Testis (tissue), 2 donors: ENCODE measurements at regions not wholly inside any gene's neighbourhood (a gene's known extent, or its start where the extent isn't known, plus 50 kb on each side); places are given as distances from the start of the nearest gene placed in this dataset.
"Not testable (repeated sequence)": the region's sequence is repeated elsewhere in the genome, so short reads cannot be mapped to it uniquely, and the experiment has no call there.

Source experiments
- DNase-seq: peaks from one replicate; pipeline ENCODE4 v3.0.0-alpha.2; 2019
- H3K27ac ChIP-seq, 2 donors: fragments of 200-600 bp; sonication (generic); one replicate each; pipeline ENCODE4 v1.5.1; 2019
- H3K27me3 ChIP-seq: fragments of 200-600 bp; sonication (generic); one replicate; pipeline ENCODE4 v1.5.1; 2019
- H3K36me3 ChIP-seq: fragments of 200-600 bp; sonication (generic); one replicate; pipeline ENCODE4 v1.5.1; 2017; ENCODE audit warnings: low read depth; ENCODE audit errors: missing control alignments
- H3K4me1 ChIP-seq: fragments of 200-600 bp; sonication (generic); one replicate; pipeline ENCODE4 v1.5.1; 2019
- H3K4me3 ChIP-seq, 2 donors: fragments of 200-600 bp; sonication (generic); one replicate each; pipeline ENCODE4 v1.5.1; 2017 to 2019
- H3K9me3 ChIP-seq: fragments of 200-600 bp; sonication (generic); one replicate; pipeline ENCODE4 v1.5.1; 2017
- POLR2A ChIP-seq: fragments of 450-650 bp; IDR thresholded peaks from one replicate; pipeline ENCODE4 v1.6.1; 2017; ENCODE audit warnings: antibody characterized with exemption, mild to moderate bottlenecking, moderate library complexity
- WGBS, 2 donors: methylation state at CpG; one replicate each; pipeline ENCODE4 v1.1.5; 2018; 5-methylcytosine and 5-hydroxymethylcytosine counted together
- intact Hi-C: fragments of 100-400 bp; cut with DNase I; formaldehyde crosslinking; loops from one replicate; pipeline ENCODE4 v1.15.1; 2023; ENCODE audit warnings: low total_unique reads
- TF ChIP-seq, protein P1 (sequence below), 3 experiments: fragments of 450-650 bp in 2 of 3; fragments of 200-600 bp in 1 of 3; sonication (generic) in 1 of 3; IDR thresholded peaks; one replicate each; pipeline ENCODE4 v1.5.1; 2016 to 2019; ENCODE audit warnings: antibody characterized with exemption in 3 of 3, mild to moderate bottlenecking in 2 of 3, moderate library complexity in 1 of 3

DNA sequence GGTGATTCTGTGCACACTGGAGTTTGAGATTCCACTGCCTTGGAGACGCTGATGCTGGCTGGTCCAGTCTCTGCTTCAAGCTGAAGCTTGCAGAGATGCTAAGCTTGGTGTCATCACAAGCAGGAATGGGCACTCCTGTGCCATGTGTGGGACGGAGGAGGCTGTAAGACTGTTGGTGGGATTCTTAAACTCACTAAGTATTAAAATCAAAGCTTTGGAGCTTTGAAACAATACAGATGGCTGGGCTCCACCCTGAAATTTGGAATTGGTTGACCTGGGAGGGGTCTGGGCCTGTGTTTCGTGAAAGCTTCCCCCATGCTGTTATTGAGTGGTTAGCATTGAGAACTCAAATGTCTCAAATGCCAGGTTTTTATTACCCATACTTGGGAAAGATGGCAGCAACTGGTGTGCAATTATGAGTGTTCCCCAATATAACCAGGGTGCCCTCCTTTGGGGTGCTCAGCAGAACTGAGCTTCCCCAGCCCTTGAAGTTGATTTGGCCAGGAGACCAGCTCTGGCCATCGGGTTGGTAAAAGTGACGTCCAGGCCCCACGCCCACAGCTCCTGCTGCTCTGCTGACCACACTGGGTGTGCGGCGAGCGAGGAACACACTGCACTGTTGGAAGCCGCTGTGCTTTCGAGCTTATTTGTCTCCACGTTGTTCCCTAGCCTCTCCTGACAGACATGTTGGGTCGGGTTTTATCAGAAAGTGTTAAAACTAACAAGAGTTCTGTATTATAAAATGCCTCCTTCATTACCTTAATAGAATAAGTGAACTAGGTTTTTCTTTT lies 377.7 kb downstream of the GLRX3 start:
- intact Hi-C loops = no loop called here
- TF ChIP-seq POLR2A = no peak
- TF ChIP-seq, protein P1, sequence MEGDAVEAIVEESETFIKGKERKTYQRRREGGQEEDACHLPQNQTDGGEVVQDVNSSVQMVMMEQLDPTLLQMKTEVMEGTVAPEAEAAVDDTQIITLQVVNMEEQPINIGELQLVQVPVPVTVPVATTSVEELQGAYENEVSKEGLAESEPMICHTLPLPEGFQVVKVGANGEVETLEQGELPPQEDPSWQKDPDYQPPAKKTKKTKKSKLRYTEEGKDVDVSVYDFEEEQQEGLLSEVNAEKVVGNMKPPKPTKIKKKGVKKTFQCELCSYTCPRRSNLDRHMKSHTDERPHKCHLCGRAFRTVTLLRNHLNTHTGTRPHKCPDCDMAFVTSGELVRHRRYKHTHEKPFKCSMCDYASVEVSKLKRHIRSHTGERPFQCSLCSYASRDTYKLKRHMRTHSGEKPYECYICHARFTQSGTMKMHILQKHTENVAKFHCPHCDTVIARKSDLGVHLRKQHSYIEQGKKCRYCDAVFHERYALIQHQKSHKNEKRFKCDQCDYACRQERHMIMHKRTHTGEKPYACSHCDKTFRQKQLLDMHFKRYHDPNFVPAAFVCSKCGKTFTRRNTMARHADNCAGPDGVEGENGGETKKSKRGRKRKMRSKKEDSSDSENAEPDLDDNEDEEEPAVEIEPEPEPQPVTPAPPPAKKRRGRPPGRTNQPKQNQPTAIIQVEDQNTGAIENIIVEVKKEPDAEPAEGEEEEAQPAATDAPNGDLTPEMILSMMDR (IDR thresholded peaks at IDR 0.05) = no peak
- Histone ChIP-seq H3K27ac (no peak overlapping the region), H3K9me3 (no peaks in the 10 kb centered on the region), H3K4me3 (no peak overlapping the region), H3K4me1 (no peaks in the 10 kb centered on the region), H3K27me3 (no peaks in the 10 kb centered on the region), H3K36me3 (no peaks in the 10 kb centered on the region)
- DNase-seq = no peak
- WGBS, 2 donors = 87 to 92% methylated on average over 12 to 13 of the region's 13 CpGs

DNA sequence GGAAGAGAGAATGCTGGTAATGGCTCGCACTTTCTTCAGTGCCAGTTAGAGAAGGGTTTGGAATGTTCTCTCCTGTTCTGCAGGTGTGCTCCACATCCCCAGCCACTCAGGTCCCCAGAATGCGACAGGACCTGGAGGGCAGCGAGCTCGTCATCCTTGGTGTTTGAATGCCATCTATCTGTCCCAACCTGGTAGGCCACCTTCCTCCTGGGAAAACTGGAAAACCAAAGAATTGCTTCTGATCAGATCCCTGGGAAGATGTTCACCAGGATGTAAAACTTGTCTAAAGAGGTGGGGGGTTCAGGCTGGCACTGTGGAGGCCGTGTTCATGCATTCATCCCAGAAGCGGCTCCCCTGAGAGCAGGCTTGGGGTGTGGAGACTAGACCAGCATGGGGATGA lies 379.5 kb downstream of the GLRX3 start:
- Histone ChIP-seq H3K4me1 (no peaks in the 10 kb centered on the region), H3K4me3 (no peak overlapping the region), H3K27me3 (no peaks in the 10 kb centered on the region), H3K27ac (no peak overlapping the region), H3K9me3 (no peaks in the 10 kb centered on the region), H3K36me3 (no peaks in the 10 kb centered on the region)
- 88 to 95% methylated on average over 6 of the region's 6 CpGs for WGBS, 2 donors
- TF ChIP-seq, protein P1 (IDR thresholded peaks at IDR 0.05) = no peak
- TF ChIP-seq POLR2A = no peak
- intact Hi-C loops = no loop called here
- DNase-seq = no peak

DNA sequence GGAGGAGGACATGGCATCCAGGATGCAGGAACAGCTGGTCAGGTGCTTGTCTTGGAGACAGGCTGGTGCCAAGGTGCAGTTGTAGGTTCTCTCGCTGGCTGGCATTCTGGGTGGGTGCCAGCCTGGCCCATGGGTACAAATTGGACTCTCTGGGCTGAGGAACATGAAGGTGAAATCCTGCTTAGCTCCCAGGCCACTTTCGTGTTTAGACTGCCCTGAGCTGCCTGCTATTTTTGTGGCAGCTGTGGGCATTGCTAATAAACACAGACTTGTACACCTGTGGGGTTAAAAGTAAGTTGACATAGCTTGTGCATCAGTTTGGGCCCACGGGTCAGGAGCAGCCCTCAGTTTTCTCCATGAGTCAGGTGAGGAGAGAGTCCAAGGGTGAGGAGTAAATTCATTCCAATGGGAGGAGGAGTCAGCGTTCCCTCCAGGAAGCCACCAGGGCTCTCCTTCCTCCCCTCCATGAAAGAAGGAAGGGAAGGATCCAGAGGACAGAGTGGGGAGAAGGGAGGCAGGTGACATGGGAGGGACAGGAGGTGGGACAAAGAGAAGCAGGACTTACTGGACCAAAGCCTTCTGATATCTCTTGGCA lies 380.0 kb downstream of the GLRX3 start:
- TF ChIP-seq, protein P1 (IDR thresholded peaks at IDR 0.05) = no peak
- no peak for TF ChIP-seq POLR2A
- Histone ChIP-seq H3K9me3 (no peaks in the 10 kb centered on the region), H3K4me1 (no peaks in the 10 kb centered on the region), H3K36me3 (no peaks in the 10 kb centered on the region), H3K27ac (no peak overlapping the region), H3K4me3 (no peak overlapping the region), H3K27me3 (no peaks in the 10 kb centered on the region)
- intact Hi-C loops = no loop called here
- WGBS, 2 donors = 79 to 89% methylated on average over 4 of the region's 4 CpGs
- DNase-seq = no peak

DNA sequence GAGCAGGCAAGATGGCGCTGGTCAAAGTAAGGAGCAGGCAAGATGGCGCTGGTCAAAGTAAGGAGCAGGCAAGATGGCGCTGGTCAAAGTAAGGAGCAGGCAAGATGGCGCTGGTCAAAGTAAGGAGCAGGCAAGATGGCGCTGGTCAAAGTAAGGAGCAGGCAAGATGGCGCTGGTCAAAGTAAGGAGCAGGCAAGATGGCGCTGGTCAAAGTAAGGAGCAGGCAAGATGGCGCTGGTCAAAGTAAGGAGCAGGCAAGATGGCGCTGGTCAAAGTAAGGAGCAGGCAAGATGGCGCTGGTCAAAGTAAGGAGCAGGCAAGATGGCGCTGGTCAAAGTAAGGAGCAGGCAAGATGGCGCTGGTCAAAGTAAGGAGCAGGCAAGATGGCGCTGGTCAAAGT lies 382.7 kb downstream of the GLRX3 start:
- DNase-seq, H3K9me3 ChIP-seq, H3K4me1 ChIP-seq, intact Hi-C loops, H3K4me3 ChIP-seq, H3K27ac ChIP-seq, H3K27me3 ChIP-seq, H3K36me3 ChIP-seq: not testable (repeated sequence)
- WGBS, 2 donors = 47 to 83% methylated on average over 4 of the region's 13 CpGs

DNA sequence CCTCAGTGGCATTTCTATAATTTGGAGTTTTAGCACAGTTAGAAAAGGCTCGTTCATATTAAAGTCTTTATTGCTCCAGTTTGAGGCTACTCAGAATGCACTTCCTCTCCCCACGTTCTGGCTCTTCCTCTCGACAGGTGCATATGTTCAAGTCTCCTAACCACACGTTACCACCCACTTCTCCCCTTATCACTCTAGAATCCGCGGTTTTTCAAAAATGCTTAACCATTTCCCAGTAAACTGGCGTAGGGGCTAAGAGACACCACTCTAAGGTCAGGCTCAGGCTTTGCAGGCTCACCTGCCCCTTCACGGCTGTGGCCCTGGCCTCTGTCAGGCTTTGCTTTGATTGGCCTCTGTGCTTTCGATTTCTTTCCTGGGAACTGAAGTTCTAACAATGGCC lies 383.6 kb downstream of the GLRX3 start:
- Histone ChIP-seq H3K4me3 (no peak overlapping the region), H3K36me3 (no peaks in the 10 kb centered on the region), H3K27me3 (no peaks in the 10 kb centered on the region), H3K9me3 (no peaks in the 10 kb centered on the region), H3K4me1 (no peaks in the 10 kb centered on the region), H3K27ac (no peak overlapping the region)
- DNase-seq = no peak
- no peak for TF ChIP-seq POLR2A
- TF ChIP-seq, protein P1 (IDR thresholded peaks at IDR 0.05) = no peak
- intact Hi-C loops = no loop called here
- 63 to 79% methylated on average over 9 of the region's 9 CpGs for WGBS, 2 donors
